ENCODE measurements at regions not wholly inside any gene's neighbourhood (a gene's known extent, or its start where the extent isn't known, plus 50 kb on each side); places are given as distances from the start of the nearest gene placed in this dataset.

- TF ChIP-seq CTCF (conservative IDR thresholded peaks at IDR 0.05), result no peak
- no peak for TF ChIP-seq ZFX (IDR thresholded peaks at IDR 0.05)
Observed at GRCh38 chr2:42879913-42880737, 87.7 kb upstream of the HAAO start.
